ENCODE measurements at regions not wholly inside any gene's neighbourhood (a gene's known extent, or its start where the extent isn't known, plus 50 kb on each side); places are given as distances from the start of the nearest gene placed in this dataset.

- TF ChIP-seq, protein P1, sequence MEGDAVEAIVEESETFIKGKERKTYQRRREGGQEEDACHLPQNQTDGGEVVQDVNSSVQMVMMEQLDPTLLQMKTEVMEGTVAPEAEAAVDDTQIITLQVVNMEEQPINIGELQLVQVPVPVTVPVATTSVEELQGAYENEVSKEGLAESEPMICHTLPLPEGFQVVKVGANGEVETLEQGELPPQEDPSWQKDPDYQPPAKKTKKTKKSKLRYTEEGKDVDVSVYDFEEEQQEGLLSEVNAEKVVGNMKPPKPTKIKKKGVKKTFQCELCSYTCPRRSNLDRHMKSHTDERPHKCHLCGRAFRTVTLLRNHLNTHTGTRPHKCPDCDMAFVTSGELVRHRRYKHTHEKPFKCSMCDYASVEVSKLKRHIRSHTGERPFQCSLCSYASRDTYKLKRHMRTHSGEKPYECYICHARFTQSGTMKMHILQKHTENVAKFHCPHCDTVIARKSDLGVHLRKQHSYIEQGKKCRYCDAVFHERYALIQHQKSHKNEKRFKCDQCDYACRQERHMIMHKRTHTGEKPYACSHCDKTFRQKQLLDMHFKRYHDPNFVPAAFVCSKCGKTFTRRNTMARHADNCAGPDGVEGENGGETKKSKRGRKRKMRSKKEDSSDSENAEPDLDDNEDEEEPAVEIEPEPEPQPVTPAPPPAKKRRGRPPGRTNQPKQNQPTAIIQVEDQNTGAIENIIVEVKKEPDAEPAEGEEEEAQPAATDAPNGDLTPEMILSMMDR (conservative IDR thresholded peaks at IDR 0.05; ENCODE audit: low read length): no peak
- no peak for TF ChIP-seq EZH2phosphoT487 (IDR thresholded peaks at IDR 0.05; ENCODE audit: borderline replicate concordance)
These were observed 205.3 kb downstream of the MZT1 start for GRCh38 chr13:72521940-72522661.

All from Loucy (cell line).